CD14-positive monocyte (primary cell): ENCODE measurements at regions not wholly inside any gene's neighbourhood (a gene's known extent, or its start where the extent isn't known, plus 50 kb on each side); places are given as distances from the start of the nearest gene placed in this dataset.

Source experiments
- DNase-seq, 3 donors: peaks; one replicate each; pipeline ENCODE4 v3.0.0-alpha.2; 2011 to 2022
- H2AFZ ChIP-seq: 2 replicates; pipeline ENCODE4 v1.6.0; 2012; ENCODE audit warnings: mild to moderate bottlenecking, low read depth, low read length, inconsistent platforms; ENCODE audit not compliant: insufficient read depth, poor library complexity, severe bottlenecking
- H3K27ac ChIP-seq, 2 donors: 1 replicate in 1 of 2; 2 replicates in 1 of 2; pipeline ENCODE4 v1.5.1; 2012 to 2013; ENCODE audit warnings: low read length in 2 of 2, control low read depth in 1 of 2, inconsistent platforms in 1 of 2, low read depth in 1 of 2, mild to moderate bottlenecking in 1 of 2
- H3K27me3 ChIP-seq, 2 donors: one replicate each; pipeline versions ENCODE4 v1.6.0 to v1.6.1; 2011 to 2013; ENCODE audit warnings: low read length in 2 of 2; ENCODE audit not compliant: control insufficient read depth in 2 of 2, insufficient read depth in 2 of 2
- H3K36me3 ChIP-seq, 2 donors: replicated peaks in 1 of 2; 1 replicate in 1 of 2; 2 replicates in 1 of 2; pipeline versions ENCODE4 v1.5.1 to v1.6.1; 2012 to 2013; ENCODE audit warnings: low read length in 2 of 2, control low read depth in 1 of 2, inconsistent platforms in 1 of 2, mild to moderate bottlenecking in 1 of 2; ENCODE audit not compliant: insufficient read depth in 2 of 2, control insufficient read depth in 1 of 2
- H3K4me1 ChIP-seq, 2 donors: 1 replicate in 1 of 2; 2 replicates in 1 of 2; pipeline versions ENCODE4 v1.5.1 to v1.6.1; 2012 to 2013; ENCODE audit warnings: low read length in 2 of 2, control low read depth in 1 of 2, inconsistent platforms in 1 of 2, mild to moderate bottlenecking in 1 of 2, moderate library complexity in 1 of 2; ENCODE audit not compliant: insufficient read depth in 2 of 2, control insufficient read depth in 1 of 2
- H3K4me2 ChIP-seq: replicated peaks from 2 replicates; pipeline ENCODE3; 2012; ENCODE audit warnings: low read length, moderate library complexity, mild to moderate bottlenecking; ENCODE audit not compliant: poor library complexity, severe bottlenecking; ENCODE audit errors: extremely low read depth
- H3K4me3 ChIP-seq, 3 experiments: fragments of 200-600 bp in 1 of 3; sonication (generic) in 1 of 3; replicated peaks in 1 of 3; 1 replicate in 2 of 3; 2 replicates in 1 of 3; pipeline ENCODE4 v1.5.1; 2011 to 2013; ENCODE audit warnings: low read length in 3 of 3, mild to moderate bottlenecking in 3 of 3, control low read depth in 2 of 3, low read depth in 2 of 3, inconsistent platforms in 1 of 3, moderate library complexity in 1 of 3
- H3K79me2 ChIP-seq: 2 replicates; pipeline ENCODE4 v1.6.0; 2012; ENCODE audit warnings: mild to moderate bottlenecking, control low read depth, inconsistent platforms, low read length, moderate library complexity; ENCODE audit not compliant: insufficient read depth
- H3K9ac ChIP-seq: 2 replicates; pipeline ENCODE4 v1.6.0; 2017; ENCODE audit warnings: low read length, mild to moderate bottlenecking; ENCODE audit not compliant: insufficient read depth, poor library complexity, severe bottlenecking
- H3K9me3 ChIP-seq, 2 donors: replicated peaks in 1 of 2; 1 replicate in 1 of 2; 2 replicates in 1 of 2; pipeline versions ENCODE4 v1.5.1 to v1.6.1; 2012 to 2013; ENCODE audit warnings: low read length in 2 of 2, control low read depth in 1 of 2; ENCODE audit not compliant: control insufficient read depth in 1 of 2, insufficient read depth in 1 of 2
- H4K20me1 ChIP-seq: 2 replicates; pipeline ENCODE4 v1.6.0; 2012; ENCODE audit warnings: mild to moderate bottlenecking, low read length, control low read depth, moderate library complexity; ENCODE audit not compliant: insufficient read depth
- H3K27ac Mint-ChIP-seq, 7 donors: one replicate each; pipeline ENCODE4 v1.8.0; 2020; ENCODE audit warnings: mild to moderate bottlenecking in 7 of 7, mixed read lengths in 7 of 7, moderate library complexity in 6 of 7, inconsistent platforms in 2 of 7
- H3K27me3 Mint-ChIP-seq, 3 donors: one replicate each; pipeline ENCODE4 v1.8.0; 2021 to 2022; ENCODE audit warnings: low read depth in 3 of 3, mild to moderate bottlenecking in 3 of 3, mixed read lengths in 3 of 3, moderate library complexity in 3 of 3, inconsistent platforms in 1 of 3
- H3K36me3 Mint-ChIP-seq, 2 donors: one replicate each; pipeline ENCODE4 v1.8.0; 2020; ENCODE audit warnings: mixed read lengths in 2 of 2, inconsistent platforms in 1 of 2, mild to moderate bottlenecking in 1 of 2
- H3K4me1 Mint-ChIP-seq: one replicate; pipeline ENCODE4 v1.8.0; 2020; ENCODE audit warnings: mild to moderate bottlenecking, mixed read lengths
- H3K4me3 Mint-ChIP-seq, 2 donors: one replicate each; pipeline ENCODE4 v1.8.0; 2020; ENCODE audit warnings: mild to moderate bottlenecking in 2 of 2, mixed read lengths in 2 of 2, moderate library complexity in 1 of 2
- H3K9me3 Mint-ChIP-seq, 7 donors: one replicate each; pipeline ENCODE4 v1.8.0; 2020 to 2022; ENCODE audit warnings: mixed read lengths in 7 of 7, mild to moderate bottlenecking in 6 of 7, moderate library complexity in 6 of 7, inconsistent platforms in 2 of 7
- CTCF ChIP-seq: fragments of 200-600 bp; IDR thresholded peaks from one replicate; pipeline ENCODE4 v1.8.0; 2022; ENCODE audit warnings: antibody characterized with exemption, mild to moderate bottlenecking
- WGBS: methylation state at CpG from one replicate; pipeline ENCODE4 v1.1.5; 2013; ENCODE audit warnings: missing lambda C conversion rate; ENCODE audit not compliant: insufficient coverage; 5-methylcytosine and 5-hydroxymethylcytosine counted together
- intact Hi-C, 2 donors: fragments of 100-400 bp; cut with micrococcal nuclease; formaldehyde crosslinking; loops; one replicate each; pipeline versions ENCODE4 v1.15.0 to v1.15.1; 2023

- WGBS = no CpG with 5 or more reads among the region's 2 CpGs
- Mint-ChIP-seq H3K4me3 (no peak overlapping the region), H3K27ac (no peak overlapping the region), H3K36me3 (no peaks in the 10 kb centered on the region), H3K4me1 (no peaks in the 10 kb centered on the region), H3K9me3 (no peaks in the 10 kb centered on the region), H3K27me3 (no peaks in the 10 kb centered on the region)
- Histone ChIP-seq H3K4me2 (no peak overlapping the region), H2AFZ (no peak overlapping the region), H3K4me1 (no peaks in the 10 kb centered on the region), H3K36me3 (no peaks in the 10 kb centered on the region), H3K4me3 (no peak overlapping the region), H4K20me1 (no peaks in the 10 kb centered on the region), H3K9ac (no peak overlapping the region), H3K27ac (no peak overlapping the region), H3K9me3 (no peaks in the 10 kb centered on the region), H3K27me3 (no peaks in the 10 kb centered on the region), H3K79me2 (no peaks in the 10 kb centered on the region)
- intact Hi-C loops = no loop called here
- TF ChIP-seq CTCF = no peak
- no peak for DNase-seq
Observed at GRCh38 chr2:155391613-155392130, 693.2 kb downstream of the KCNJ3 start.

- Histone ChIP-seq H3K9me3 (no peaks in the 10 kb centered on the region), H3K27me3 (no peaks in the 10 kb centered on the region), H4K20me1 (no peaks in the 10 kb centered on the region), H3K27ac (no peak overlapping the region), H3K79me2 (no peaks in the 10 kb centered on the region), H3K9ac (no peak overlapping the region), H2AFZ (no peak overlapping the region), H3K4me1 (no peaks in the 10 kb centered on the region), H3K4me3 (no peak overlapping the region), H3K4me2 (no peak overlapping the region), H3K36me3 (no peaks in the 10 kb centered on the region)
- WGBS = no CpG with 5 or more reads among the region's 1 CpG
- no peak for TF ChIP-seq CTCF
- Mint-ChIP-seq H3K4me1 (no peaks in the 10 kb centered on the region), H3K27me3 (no peaks in the 10 kb centered on the region), H3K4me3 (no peak overlapping the region), H3K36me3 (no peaks in the 10 kb centered on the region), H3K27ac (no peak overlapping the region), H3K9me3 (no peaks in the 10 kb centered on the region)
- intact Hi-C loops = no loop called here
- DNase-seq = no peak
Observed at GRCh38 chr2:155389224-155389623, 690.7 kb downstream of the KCNJ3 start.
